Neural progenitor cell (in vitro differentiated cells): ENCODE measurements at regions not wholly inside any gene's neighbourhood (a gene's known extent, or its start where the extent isn't known, plus 50 kb on each side); places are given as distances from the start of the nearest gene placed in this dataset.

Experiments
- CTCF ChIP-seq: fragments of 200-600 bp; sonication (generic); IDR thresholded peaks from 2 replicates; pipeline ENCODE4 v1.5.1; 2017; ENCODE audit warnings: antibody characterized with exemption, mild to moderate bottlenecking
- EZH2 ChIP-seq: fragments of 200-600 bp; sonication (generic); IDR thresholded peaks from 2 replicates; pipeline ENCODE4 v1.6.1; 2017; ENCODE audit warnings: antibody characterized with exemption, mild to moderate bottlenecking, moderate library complexity

GRCh38 chr14:82482345-82482744 is 948.7 kb upstream of the SEL1L start:
- no peak for TF ChIP-seq CTCF
- TF ChIP-seq EZH2: no peak
